Panc1 (cell line): ENCODE measurements at regions not wholly inside any gene's neighbourhood (a gene's known extent, or its start where the extent isn't known, plus 50 kb on each side); places are given as distances from the start of the nearest gene placed in this dataset.

Source experiments
- ATAC-seq: fragments of 200-7000 bp; cut with Tn5 transposase; 2 replicates; pipeline ENCODE4 v1.9.1; 2020; ENCODE audit warnings: mild to moderate bottlenecking, moderate library complexity
- BruUV-seq: library from RNA; stranded (reverse); fragments of 400-500 nt; replicated peaks from 2 replicates; lab custom pipeline; 2021; lab: Mats Ljungman, UMichigan
- CTCF ChIA-PET: fragments of 300-600 bp; sonication (Branson Sonifier 250); formaldehyde crosslinking; loops from one replicate; lab custom pipeline; 2022; ENCODE audit warnings: antibody characterized with exemption; lab: Charles Lee
- POLR2A ChIA-PET: fragments of 300-600 bp; sonication (Branson Sonifier 250); formaldehyde crosslinking; loops from one replicate; lab custom pipeline; 2022; ENCODE audit warnings: antibody characterized with exemption; lab: Charles Lee
- DNase-seq: peaks from one replicate; pipeline ENCODE4 v3.0.0-alpha.2; 2010; ENCODE audit warnings: low read depth, low spot score
- H3K27ac ChIP-seq: 2 replicates; pipeline ENCODE4 v1.5.1; 2011; ENCODE audit warnings: mild to moderate bottlenecking, low read length, inconsistent platforms
- H3K27me3 ChIP-seq: fragments of 200-500 bp; sonication (Bioruptor generic); 2 replicates; pipeline ENCODE4 v1.6.0; 2014; ENCODE audit warnings: low read length, inconsistent platforms; ENCODE audit not compliant: control insufficient read depth, insufficient read depth
- H3K36me3 ChIP-seq: fragments of 200-500 bp; sonication (Bioruptor generic); 2 replicates; pipeline ENCODE4 v1.5.1; 2014; ENCODE audit warnings: inconsistent platforms, mild to moderate bottlenecking, low read length, moderate library complexity; ENCODE audit not compliant: control insufficient read depth, insufficient read depth
- H3K4me1 ChIP-seq: 2 replicates; pipeline ENCODE4 v1.5.1; 2011; ENCODE audit warnings: inconsistent platforms, mild to moderate bottlenecking, low read length, moderate library complexity; ENCODE audit not compliant: control insufficient read depth, insufficient read depth
- H3K4me3 ChIP-seq, 2 experiments: 2 replicates each; pipeline ENCODE4 v1.5.1; 2011 to 2012; ENCODE audit warnings: low read depth in 2 of 2, low read length in 2 of 2, mild to moderate bottlenecking in 2 of 2, inconsistent platforms in 1 of 2, moderate library complexity in 1 of 2
- H3K9me3 ChIP-seq: fragments of 200-500 bp; sonication (Bioruptor generic); 2 replicates; pipeline ENCODE4 v1.5.1; 2014; ENCODE audit warnings: low read depth, mild to moderate bottlenecking, inconsistent platforms, low read length, moderate library complexity; ENCODE audit not compliant: control insufficient read depth, insufficient read depth
- CTCF ChIP-seq: fragments of 450-650 bp; IDR thresholded peaks from 2 replicates; pipeline ENCODE4 v1.5.1; 2017; ENCODE audit warnings: mild to moderate bottlenecking
- POLR2AphosphoS5 ChIP-seq: IDR thresholded peaks from 2 replicates; pipeline ENCODE4 v1.6.1; 2012; ENCODE audit warnings: mild to moderate bottlenecking, low read depth, low read length, moderate library complexity
- REST ChIP-seq, 2 experiments: IDR thresholded peaks; 2 replicates each; pipeline ENCODE4 v1.6.1; 2011 to 2012; ENCODE audit warnings: low read depth in 2 of 2, control low read depth in 1 of 2, low read length in 1 of 2, mild to moderate bottlenecking in 1 of 2, moderate library complexity in 1 of 2; ENCODE audit not compliant: insufficient read depth in 1 of 2
- SIN3A ChIP-seq: IDR thresholded peaks from 2 replicates; pipeline ENCODE4 v1.6.1; 2012; ENCODE audit warnings: low read depth, mild to moderate bottlenecking, low read length, moderate library complexity, borderline replicate concordance; ENCODE audit not compliant: insufficient read depth
- TCF7L2 ChIP-seq: IDR thresholded peaks from 2 replicates; pipeline ENCODE4 v1.6.1; 2011; ENCODE audit warnings: mild to moderate bottlenecking, low read depth, low read length, inconsistent platforms
- in situ Hi-C: cut with HindIII; loops from 2 replicates; pipeline ENCODE4 v1.10.0; 2016; ENCODE audit warnings: low sequenced_read_pairs, low pct_unique_long_range_greater_than_20kb
- intact Hi-C: fragments of 100-400 bp; cut with micrococcal nuclease; formaldehyde crosslinking; loops from one replicate; pipeline ENCODE4 v1.10.0; 2022; ENCODE audit not compliant: unreplicated experiment

GRCh38 chr6:19297880-19298279, 539.3 kb upstream of the ID4 start:
- Histone ChIP-seq H3K27me3 (no peaks in the 10 kb centered on the region), H3K4me3 (no peak overlapping the region), H3K36me3 (no peaks in the 10 kb centered on the region), H3K9me3 (no peaks in the 10 kb centered on the region), H3K4me1 (no peaks in the 10 kb centered on the region), H3K27ac (no peak overlapping the region)
- DNase-seq = no peak
- in situ Hi-C loops (no loop called here), intact Hi-C loops (no loop called here)
- POLR2A ChIA-PET = no interaction called here
- ATAC-seq = no peak
- CTCF ChIA-PET = no interaction called here
- TF ChIP-seq POLR2AphosphoS5 = no peak
- BruUV-seq = no TSS peak

GRCh38 chr6:19298421-19298820, 538.7 kb upstream of the ID4 start:
- intact Hi-C loops = no loop called here
- no peak for DNase-seq
- ATAC-seq = no peak
- in situ Hi-C loops = no loop called here
- no peaks in the 10 kb centered on the region for H3K4me1 ChIP-seq
- H3K27me3 ChIP-seq = no peaks in the 10 kb centered on the region
- H3K4me3 ChIP-seq = no peak overlapping the region
- H3K36me3 ChIP-seq = no peaks in the 10 kb centered on the region
- no peak overlapping the region for H3K27ac ChIP-seq
- POLR2A ChIA-PET = no interaction called here
- TF ChIP-seq REST (IDR thresholded peaks at IDR 0.05; ENCODE audit: insufficient read depth in 1 of 2, low read depth in 2 of 2, low read length in 1 of 2) (no peak), TCF7L2 (no peak), SIN3A (no peak), POLR2AphosphoS5 (no peak), CTCF (no peak)
- BruUV-seq = no TSS peak
- no peaks in the 10 kb centered on the region for H3K9me3 ChIP-seq
- CTCF ChIA-PET = no interaction called here

- ChIA-PET CTCF (no interaction called here), POLR2A (no interaction called here)
- H3K36me3 ChIP-seq = no peaks in the 10 kb centered on the region
- BruUV-seq = no TSS peak
- in situ Hi-C loops (no loop called here), intact Hi-C loops (no loop called here)
- H3K4me3 ChIP-seq = no peak overlapping the region
- DNase-seq = no peak
- no peaks in the 10 kb centered on the region for H3K9me3 ChIP-seq
- no peaks in the 10 kb centered on the region for H3K27me3 ChIP-seq
- no peak for ATAC-seq
- H3K4me1 ChIP-seq = no peaks in the 10 kb centered on the region
- H3K27ac ChIP-seq = no peak overlapping the region
- no peak for TF ChIP-seq TCF7L2
- no peak for TF ChIP-seq POLR2AphosphoS5
- TF ChIP-seq REST (IDR thresholded peaks at IDR 0.05; ENCODE audit: insufficient read depth in 1 of 2, low read depth in 2 of 2, low read length in 1 of 2) = no peak
- TF ChIP-seq CTCF = no peak
- no peak for TF ChIP-seq SIN3A
Measured at GRCh38 chr6:19299129-19299528, 538.0 kb upstream of the ID4 start.
